ENCODE measurements at regions not wholly inside any gene's neighbourhood (a gene's known extent, or its start where the extent isn't known, plus 50 kb on each side); places are given as distances from the start of the nearest gene placed in this dataset.

GRCh38 chr10:128938558-128938957 is 528.5 kb upstream of the MGMT start:
- Histone ChIP-seq H3K4me1 (ENCODE audit: control insufficient read depth in 1 of 2, insufficient read depth in 2 of 2, low read depth in 1 of 2, low read length in 1 of 2) (no peaks in the 10 kb centered on the region), H3K4me2 (no peak overlapping the region), H3K4me3 (ENCODE audit: low read depth in 2 of 2, low read length in 1 of 2) (no peak overlapping the region), H2AFZ (ENCODE audit: low read depth) (no peak overlapping the region), H3K9ac (no peak overlapping the region), H3K27me3 (ENCODE audit: insufficient read depth) (no peaks in the 10 kb centered on the region), H4K20me1 (ENCODE audit: insufficient read depth) (no peaks in the 10 kb centered on the region), H3K36me3 (replicated peaks in 1 of 2; ENCODE audit: control insufficient read depth in 1 of 2, insufficient read depth in 2 of 2, low read length in 1 of 2) (no peaks in the 10 kb centered on the region), H3K79me2 (ENCODE audit: insufficient read depth) (no peaks in the 10 kb centered on the region), H3K27ac (ENCODE audit: low read depth in 2 of 2, low read length in 1 of 2) (no peak overlapping the region), H3F3A (replicated peaks; ENCODE audit: insufficient read depth) (no peaks in the 10 kb centered on the region), H3K9me2 (no peaks in the 10 kb centered on the region), H3K9me3 (no peaks in the 10 kb centered on the region)
- ChIA-PET CTCF (no interaction called here), POLR2A (no interaction called here)
- TF ChIP-seq TAF1 (IDR thresholded peaks at IDR 0.05; ENCODE audit: borderline replicate concordance, low read depth, low read length) (no peak), ELF1 (IDR thresholded peaks at IDR 0.05) (no peak), RAD21 (IDR thresholded peaks at IDR 0.05; ENCODE audit: low read length) (no peak), TCF12 (IDR thresholded peaks at IDR 0.05) (no peak)
- WGBS (ENCODE audit: low lambda C conversion rate): 20% methylated on average over 3 of the region's 3 CpGs
- no peak for DNase-seq

GRCh38 chr10:128940081-128940480 is 527.0 kb upstream of the MGMT start:
- CTCF ChIA-PET: no interaction called here
- 24% methylated on average over 5 of the region's 5 CpGs for WGBS (ENCODE audit: low lambda C conversion rate)
- no peak for DNase-seq
- no peak overlapping the region for H3K4me2 ChIP-seq
- TF ChIP-seq RFX5 (IDR thresholded peaks at IDR 0.05; ENCODE audit: low read length) (no peak), MXI1 (IDR thresholded peaks at IDR 0.05; ENCODE audit: low read depth, low read length) (no peak), PBX3 (IDR thresholded peaks at IDR 0.05) (no peak), EZH2phosphoT487 (IDR thresholded peaks at IDR 0.05; ENCODE audit: borderline replicate concordance, low read depth) (no peak), TCF12 (IDR thresholded peaks at IDR 0.05) (no peak), FOXM1 (IDR thresholded peaks at IDR 0.05; ENCODE audit: low read depth) (no peak), EP300 (IDR thresholded peaks at IDR 0.05; ENCODE audit: borderline replicate concordance in 1 of 2, low read depth in 1 of 2, low read length in 1 of 2) (no peak), USF2 (IDR thresholded peaks at IDR 0.05; ENCODE audit: borderline replicate concordance, low read depth, low read length) (no peak), NFIC (IDR thresholded peaks at IDR 0.05; ENCODE audit: borderline replicate concordance) (no peak), FOSL2 (IDR thresholded peaks at IDR 0.05; ENCODE audit: borderline replicate concordance, low read depth) (no peak), YY1 (IDR thresholded peaks at IDR 0.05; ENCODE audit: low read depth) (no peak), TEAD4 (IDR thresholded peaks at IDR 0.05; ENCODE audit: borderline replicate concordance, insufficient read depth) (no peak), GABPA (IDR thresholded peaks at IDR 0.05; ENCODE audit: low read depth) (no peak), SIN3A (IDR thresholded peaks at IDR 0.05; ENCODE audit: borderline replicate concordance, low read depth, low read length) (no peak), SMC3 (IDR thresholded peaks at IDR 0.05; ENCODE audit: low read depth, low read length) (no peak), CTCF (IDR thresholded peaks at IDR 0.05) (no peak), CHD2 (IDR thresholded peaks at IDR 0.05; ENCODE audit: low read length, partially characterized antibody) (no peak), RXRA (IDR thresholded peaks at IDR 0.05; ENCODE audit: borderline replicate concordance, low read depth) (no peak)
- H3K36me3 ChIP-seq (replicated peaks in 1 of 2; ENCODE audit: control insufficient read depth in 1 of 2, insufficient read depth in 2 of 2, low read length in 1 of 2): no peaks in the 10 kb centered on the region
- H3K27me3 ChIP-seq (ENCODE audit: insufficient read depth): no peaks in the 10 kb centered on the region
- no peaks in the 10 kb centered on the region for H3K9me2 ChIP-seq
- POLR2A ChIA-PET: no interaction called here
- H3K27ac ChIP-seq (ENCODE audit: low read depth in 2 of 2, low read length in 1 of 2): no peak overlapping the region
- no peaks in the 10 kb centered on the region for H3F3A ChIP-seq (replicated peaks; ENCODE audit: insufficient read depth)
- no peak overlapping the region for H2AFZ ChIP-seq (ENCODE audit: low read depth)
- no peak overlapping the region for H3K4me3 ChIP-seq (ENCODE audit: low read depth in 2 of 2, low read length in 1 of 2)
- no peaks in the 10 kb centered on the region for H3K79me2 ChIP-seq (ENCODE audit: insufficient read depth)
- no peaks in the 10 kb centered on the region for H4K20me1 ChIP-seq (ENCODE audit: insufficient read depth)
- H3K9ac ChIP-seq: no peak overlapping the region
- H3K4me1 ChIP-seq (ENCODE audit: control insufficient read depth in 1 of 2, insufficient read depth in 2 of 2, low read depth in 1 of 2, low read length in 1 of 2): no peaks in the 10 kb centered on the region
- H3K9me3 ChIP-seq: no peaks in the 10 kb centered on the region
